MM.1S (cell line): ENCODE measurements at regions not wholly inside any gene's neighbourhood (a gene's known extent, or its start where the extent isn't known, plus 50 kb on each side); places are given as distances from the start of the nearest gene placed in this dataset.

Source experiments
- DNase-seq: peaks from one replicate; pipeline ENCODE4 v3.0.0-alpha.2; 2015
- H2AFZ ChIP-seq: fragments of 300-600 bp; sonication (generic); 2 replicates; pipeline ENCODE4 v1.6.0; 2016; ENCODE audit warnings: antibody characterized with exemption, low read length
- H3F3A ChIP-seq: fragments of 300-600 bp; sonication (generic); 2 replicates; pipeline ENCODE4 v1.6.1; 2016; ENCODE audit warnings: mild to moderate bottlenecking, antibody characterized with exemption, low read length, moderate library complexity, mixed read lengths; ENCODE audit not compliant: insufficient read depth
- H3K27ac ChIP-seq: fragments of 300-600 bp; sonication (generic); 2 replicates; pipeline ENCODE4 v1.5.1; 2016; ENCODE audit warnings: mild to moderate bottlenecking, low read length
- H3K27me3 ChIP-seq: fragments of 300-600 bp; sonication (generic); replicated peaks from 2 replicates; pipeline ENCODE4 v1.6.0; 2016; ENCODE audit warnings: low read length; ENCODE audit not compliant: insufficient read depth
- H3K36me3 ChIP-seq: fragments of 300-600 bp; sonication (generic); replicated peaks from 2 replicates; pipeline ENCODE4 v1.6.1; 2016; ENCODE audit warnings: mild to moderate bottlenecking, low read length, mixed read lengths; ENCODE audit not compliant: insufficient read depth
- H3K4me1 ChIP-seq: fragments of 300-600 bp; sonication (generic); 2 replicates; pipeline ENCODE4 v1.6.1; 2016; ENCODE audit warnings: low read length, mixed read lengths
- H3K4me2 ChIP-seq: fragments of 300-600 bp; sonication (generic); 2 replicates; pipeline ENCODE4 v1.6.0; 2016; ENCODE audit warnings: low read depth, low read length
- H3K4me3 ChIP-seq: fragments of 300-600 bp; sonication (generic); 2 replicates; pipeline ENCODE4 v1.5.1; 2016; ENCODE audit warnings: low read length, mixed read lengths
- H3K79me2 ChIP-seq: fragments of 300-600 bp; sonication (generic); 2 replicates; pipeline ENCODE4 v1.6.1; 2016; ENCODE audit warnings: mixed run types, low read length, mixed read lengths
- H3K9ac ChIP-seq: fragments of 300-600 bp; sonication (generic); 2 replicates; pipeline ENCODE4 v1.6.1; 2016; ENCODE audit warnings: low read length, mixed read lengths
- H3K9me2 ChIP-seq: fragments of 300-600 bp; sonication (generic); replicated peaks from 2 replicates; pipeline ENCODE4 v1.6.1; 2016; ENCODE audit warnings: mild to moderate bottlenecking, low read length, mixed read lengths; ENCODE audit not compliant: insufficient read depth
- H3K9me3 ChIP-seq: fragments of 300-600 bp; sonication (generic); replicated peaks from 2 replicates; pipeline ENCODE4 v1.6.1; 2016; ENCODE audit warnings: mild to moderate bottlenecking, low read length, mixed read lengths; ENCODE audit not compliant: insufficient read depth
- H4K20me1 ChIP-seq: fragments of 300-600 bp; sonication (generic); 2 replicates; pipeline ENCODE4 v1.6.1; 2016; ENCODE audit warnings: mild to moderate bottlenecking, low read length, moderate library complexity, mixed read lengths; ENCODE audit not compliant: insufficient read depth
- CTCF ChIP-seq: fragments of 300-600 bp; sonication (generic); IDR thresholded peaks from 2 replicates; pipeline ENCODE4 v1.5.1; 2016; ENCODE audit warnings: antibody characterized with exemption, low read length, mixed read lengths
- EZH2 ChIP-seq: fragments of 300-600 bp; sonication (generic); optimal IDR thresholded peaks from 2 replicates; pipeline ENCODE3; 2017; ENCODE audit warnings: low read depth, mild to moderate bottlenecking, antibody characterized with exemption, low read length, mixed read lengths
- EZH2phosphoT487 ChIP-seq: fragments of 300-600 bp; sonication (generic); IDR thresholded peaks from 2 replicates; pipeline ENCODE4 v1.6.1; 2018; ENCODE audit warnings: antibody characterized with exemption, low read length

- TF ChIP-seq EZH2phosphoT487 (no peak), CTCF (no peak), EZH2 (no peak)
- Histone ChIP-seq H3K4me3 (no peak overlapping the region), H3K9ac (no peak overlapping the region), H4K20me1 (no peaks in the 10 kb centered on the region), H3K27me3 (no peaks in the 10 kb centered on the region), H3K79me2 (no peaks in the 10 kb centered on the region), H3K9me3 (no peaks in the 10 kb centered on the region), H3K27ac (no peak overlapping the region), H3F3A (no peaks in the 10 kb centered on the region), H3K9me2 (no peaks in the 10 kb centered on the region), H2AFZ (no peak overlapping the region), H3K4me1 (no peaks in the 10 kb centered on the region), H3K4me2 (no peak overlapping the region), H3K36me3 (no peaks in the 10 kb centered on the region)
- DNase-seq, result no peak
Observed at GRCh38 chr3:77720460-77720971, 680.6 kb downstream of the ROBO2 start.

GRCh38 chr3:77726517-77726916, 686.6 kb downstream of the ROBO2 start:
- H3K4me3 ChIP-seq, result no peak overlapping the region
- no peaks in the 10 kb centered on the region for H4K20me1 ChIP-seq
- no peak overlapping the region for H3K9ac ChIP-seq
- no peak overlapping the region for H2AFZ ChIP-seq
- H3K36me3 ChIP-seq, result no peaks in the 10 kb centered on the region
- H3K27me3 ChIP-seq, result no peaks in the 10 kb centered on the region
- no peaks in the 10 kb centered on the region for H3K9me3 ChIP-seq
- H3K27ac ChIP-seq, result no peak overlapping the region
- TF ChIP-seq EZH2phosphoT487 (no peak), EZH2 (no peak), CTCF (no peak)
- no peaks in the 10 kb centered on the region for H3K9me2 ChIP-seq
- no peaks in the 10 kb centered on the region for H3K79me2 ChIP-seq
- H3K4me2 ChIP-seq, result no peak overlapping the region
- no peak for DNase-seq
- no peaks in the 10 kb centered on the region for H3F3A ChIP-seq
- no peaks in the 10 kb centered on the region for H3K4me1 ChIP-seq

GRCh38 chr3:77746048-77746447, 706.1 kb downstream of the ROBO2 start:
- Histone ChIP-seq H3K9ac (no peak overlapping the region), H3K36me3 (no peaks in the 10 kb centered on the region), H3K9me3 (no peaks in the 10 kb centered on the region), H3K79me2 (no peaks in the 10 kb centered on the region), H3K27me3 (no peaks in the 10 kb centered on the region), H3K4me3 (no peak overlapping the region), H3F3A (no peaks in the 10 kb centered on the region; the same call in 1 of the 2 replicates), H3K4me2 (no peak overlapping the region), H3K4me1 (no peaks in the 10 kb centered on the region; the same call in 1 of the 2 replicates), H3K27ac (no peak overlapping the region), H3K9me2 (no peaks in the 10 kb centered on the region), H4K20me1 (no peaks in the 10 kb centered on the region), H2AFZ (no peak overlapping the region)
- TF ChIP-seq EZH2phosphoT487 (no peak), EZH2 (no peak), CTCF (no peak)
- no peak for DNase-seq
